ENCODE measurements at regions not wholly inside any gene's neighbourhood (a gene's known extent, or its start where the extent isn't known, plus 50 kb on each side); places are given as distances from the start of the nearest gene placed in this dataset.
A peak's percentile ranks its signal among the peaks of the same experiment; 100 is the strongest.
"Not testable (repeated sequence)": the region's sequence is repeated elsewhere in the genome, so short reads cannot be mapped to it uniquely, and the experiment has no call there.

GRCh38 chr9:63823375-63824201 lies 1461.4 kb downstream of the FOXD4L5 start:
- not testable (repeated sequence) for H3K9ac ChIP-seq (ENCODE audit: low read length); H3K9me3 ChIP-seq (ENCODE audit: insufficient read depth, low read length); H3K36me3 ChIP-seq (replicated peaks; ENCODE audit: low read depth, low read length); H3K79me2 ChIP-seq (ENCODE audit: low read length); H3K4me2 ChIP-seq (ENCODE audit: low read length); H3K27me3 ChIP-seq (ENCODE audit: low read depth, low read length); H3K4me3 ChIP-seq (ENCODE audit: low read length); H3K27ac ChIP-seq (ENCODE audit: low read length); H3K4me1 ChIP-seq (ENCODE audit: low read length); H4K20me1 ChIP-seq (ENCODE audit: insufficient read depth, low read length); H2AFZ ChIP-seq (ENCODE audit: low read depth, low read length)

GRCh38 chr9:63822615-63823374 lies 1462.2 kb downstream of the FOXD4L5 start:
- H3K4me2 ChIP-seq (ENCODE audit: low read length); H3K79me2 ChIP-seq (ENCODE audit: low read length); H3K27me3 ChIP-seq (ENCODE audit: low read depth, low read length); H2AFZ ChIP-seq (ENCODE audit: low read depth, low read length); H4K20me1 ChIP-seq (ENCODE audit: insufficient read depth, low read length); H3K9me3 ChIP-seq (ENCODE audit: insufficient read depth, low read length); H3K9ac ChIP-seq (ENCODE audit: low read length); H3K36me3 ChIP-seq (replicated peaks; ENCODE audit: low read depth, low read length); H3K4me3 ChIP-seq (ENCODE audit: low read length); H3K4me1 ChIP-seq (ENCODE audit: low read length); H3K27ac ChIP-seq (ENCODE audit: low read length): not testable (repeated sequence)

- H4K20me1 ChIP-seq (ENCODE audit: insufficient read depth, low read length); H3K4me2 ChIP-seq (ENCODE audit: low read length): not testable (repeated sequence)
Measured at GRCh38 chr9:63821293-63821692, 1463.7 kb downstream of the FOXD4L5 start.

GRCh38 chr9:63820882-63821281 lies 1464.1 kb downstream of the FOXD4L5 start:
- not testable (repeated sequence) for H3K4me1 ChIP-seq (ENCODE audit: low read length); H3K27me3 ChIP-seq (ENCODE audit: low read depth, low read length); H2AFZ ChIP-seq (ENCODE audit: low read depth, low read length)

More at GRCh38 chr9:63821293-63821692, 1463.7 kb downstream of the FOXD4L5 start:
- not testable (repeated sequence) for H3K36me3 ChIP-seq (replicated peaks; ENCODE audit: low read depth, low read length); H3K79me2 ChIP-seq (ENCODE audit: low read length); H3K4me1 ChIP-seq (ENCODE audit: low read length); H3K27ac ChIP-seq (ENCODE audit: low read length); H2AFZ ChIP-seq (ENCODE audit: low read depth, low read length); H3K9me3 ChIP-seq (ENCODE audit: insufficient read depth, low read length); H3K27me3 ChIP-seq (ENCODE audit: low read depth, low read length); H3K9ac ChIP-seq (ENCODE audit: low read length); H3K4me3 ChIP-seq (ENCODE audit: low read length)

GRCh38 chr9:63820383-63820782 lies 1464.6 kb downstream of the FOXD4L5 start:
- not testable (repeated sequence) for H3K9me3 ChIP-seq (ENCODE audit: insufficient read depth, low read length); H3K27ac ChIP-seq (ENCODE audit: low read length); H3K36me3 ChIP-seq (replicated peaks; ENCODE audit: low read depth, low read length); H3K4me1 ChIP-seq (ENCODE audit: low read length); H4K20me1 ChIP-seq (ENCODE audit: insufficient read depth, low read length); H3K79me2 ChIP-seq (ENCODE audit: low read length); H3K4me3 ChIP-seq (ENCODE audit: low read length); H3K4me2 ChIP-seq (ENCODE audit: low read length); H3K27me3 ChIP-seq (ENCODE audit: low read depth, low read length); H2AFZ ChIP-seq (ENCODE audit: low read depth, low read length); H3K9ac ChIP-seq (ENCODE audit: low read length)

More at GRCh38 chr9:63820882-63821281, 1464.1 kb downstream of the FOXD4L5 start:
- not testable (repeated sequence) for H3K4me3 ChIP-seq (ENCODE audit: low read length); H3K27ac ChIP-seq (ENCODE audit: low read length); H3K36me3 ChIP-seq (replicated peaks; ENCODE audit: low read depth, low read length); H3K9me3 ChIP-seq (ENCODE audit: insufficient read depth, low read length); H3K79me2 ChIP-seq (ENCODE audit: low read length); H3K9ac ChIP-seq (ENCODE audit: low read length); H4K20me1 ChIP-seq (ENCODE audit: insufficient read depth, low read length); H3K4me2 ChIP-seq (ENCODE audit: low read length)

- Histone ChIP-seq H3K4me2 (ENCODE audit: low read length) (peak overlapping the region; percentile 74), H3K9ac (ENCODE audit: low read length) (peak overlapping the region; percentile 56), H3K36me3 (replicated peaks; ENCODE audit: low read depth, low read length) (no peaks in the 10 kb centered on the region)
Measured at GRCh38 chr9:63817622-63818518, 1467.1 kb downstream of the FOXD4L5 start.

More at GRCh38 chr9:63817622-63818518, 1467.1 kb downstream of the FOXD4L5 start:
- no peaks in the 10 kb centered on the region for H3K9me3 ChIP-seq (ENCODE audit: insufficient read depth, low read length)
- no peaks in the 10 kb centered on the region for H3K27me3 ChIP-seq (ENCODE audit: low read depth, low read length)
- no peak for TF ChIP-seq EZH2phosphoT487 (IDR thresholded peaks at IDR 0.05; ENCODE audit: low read depth)
- no peak for TF ChIP-seq CTCF (IDR thresholded peaks at IDR 0.05; ENCODE audit: low read depth, low read length)
- H3K4me3 ChIP-seq (ENCODE audit: low read length) = peak overlapping the region; percentile 71
- H3K27ac ChIP-seq (ENCODE audit: low read length) = peak overlapping the region; percentile 31
- 0 out of 2 replicates have a peak, but pooled peaks cover 2% of the 10 kb centered on the region for H3K4me1 ChIP-seq (ENCODE audit: low read length)
- 0 out of 2 replicates have a peak overlapping the region, but pooled peaks have one; percentile 33 for H2AFZ ChIP-seq (ENCODE audit: low read depth, low read length)
- H4K20me1 ChIP-seq (ENCODE audit: insufficient read depth, low read length) = no peaks in the 10 kb centered on the region
- no peaks in the 10 kb centered on the region for H3K79me2 ChIP-seq (ENCODE audit: low read length)

Measured in OCI-LY3 (cell line).